Neuronal stem cell (in vitro differentiated cells): ENCODE measurements at regions not wholly inside any gene's neighbourhood (a gene's known extent, or its start where the extent isn't known, plus 50 kb on each side); places are given as distances from the start of the nearest gene placed in this dataset.
A peak's percentile ranks its signal among the peaks of the same experiment; 100 is the strongest.
"Not testable (repeated sequence)": the region's sequence is repeated elsewhere in the genome, so short reads cannot be mapped to it uniquely, and the experiment has no call there.

Source experiments
- DNase-seq: peaks from one replicate; pipeline ENCODE4 v3.0.0-alpha.2; 2013; ENCODE audit warnings: low spot score
- H2AFZ ChIP-seq: one replicate; pipeline ENCODE4 v1.6.1; 2013; ENCODE audit warnings: mild to moderate bottlenecking, low read length, inconsistent platforms
- H2AK5ac ChIP-seq: 2 replicates; pipeline ENCODE4 v1.6.1; 2013; ENCODE audit warnings: low read depth, mild to moderate bottlenecking, inconsistent platforms, low read length, moderate library complexity, mixed read lengths
- H2BK120ac ChIP-seq: 2 replicates; pipeline ENCODE4 v1.6.1; 2013; ENCODE audit warnings: low read depth, mild to moderate bottlenecking, inconsistent platforms, low read length, moderate library complexity, mixed read lengths
- H2BK12ac ChIP-seq: one replicate; pipeline ENCODE4 v1.6.1; 2013; ENCODE audit warnings: low read length, inconsistent platforms
- H2BK15ac ChIP-seq: 2 replicates; pipeline ENCODE4 v1.6.1; 2013; ENCODE audit warnings: mild to moderate bottlenecking, low read length, inconsistent platforms, mixed read lengths
- H2BK5ac ChIP-seq: one replicate; pipeline ENCODE4 v1.6.1; 2013; ENCODE audit warnings: inconsistent platforms, mild to moderate bottlenecking, low read length, moderate library complexity
- H3K14ac ChIP-seq: one replicate; pipeline ENCODE4 v1.6.1; 2013; ENCODE audit warnings: low read length, inconsistent platforms
- H3K18ac ChIP-seq: 2 replicates; pipeline ENCODE4 v1.6.1; 2013; ENCODE audit warnings: low read length, inconsistent platforms
- H3K23ac ChIP-seq: 2 replicates; pipeline ENCODE4 v1.6.1; 2013; ENCODE audit warnings: low read depth, mild to moderate bottlenecking, mixed read lengths, low read length, inconsistent platforms; ENCODE audit not compliant: poor library complexity
- H3K27ac ChIP-seq: replicated peaks from 3 replicates; pipeline ENCODE4 v1.5.1; 2013; ENCODE audit warnings: low read length, inconsistent platforms
- H3K27me3 ChIP-seq, 3 experiments: 2 replicates each; pipeline ENCODE4 v1.6.1; 2013; ENCODE audit warnings: low read length in 3 of 3, mild to moderate bottlenecking in 2 of 3, inconsistent platforms in 1 of 3, low read depth in 1 of 3, mixed read lengths in 1 of 3, moderate library complexity in 1 of 3; ENCODE audit not compliant: control insufficient read depth in 3 of 3, insufficient read depth in 3 of 3
- H3K36me3 ChIP-seq, 2 donors: replicated peaks in 1 of 2; 2 replicates each; pipeline ENCODE4 v1.6.1; 2013; ENCODE audit warnings: low read length in 2 of 2; ENCODE audit not compliant: control insufficient read depth in 2 of 2, insufficient read depth in 2 of 2
- H3K4ac ChIP-seq: 2 replicates; pipeline ENCODE4 v1.6.1; 2013; ENCODE audit warnings: inconsistent platforms, mild to moderate bottlenecking, low read length, moderate library complexity
- H3K4me1 ChIP-seq, 2 donors: 1 replicate in 1 of 2; 2 replicates in 1 of 2; pipeline ENCODE4 v1.6.1; 2013; ENCODE audit warnings: low read length in 2 of 2, low read depth in 1 of 2; ENCODE audit not compliant: control insufficient read depth in 2 of 2, insufficient read depth in 1 of 2
- H3K4me2 ChIP-seq: one replicate; pipeline ENCODE4 v1.6.1; 2013; ENCODE audit warnings: mild to moderate bottlenecking, low read length, inconsistent platforms; ENCODE audit not compliant: insufficient read depth, poor library complexity, severe bottlenecking
- H3K4me3 ChIP-seq, 2 donors: 2 replicates each; pipeline ENCODE4 v1.5.1; 2013; ENCODE audit warnings: low read length in 2 of 2, mild to moderate bottlenecking in 2 of 2, inconsistent platforms in 1 of 2, moderate library complexity in 1 of 2
- H3K79me1 ChIP-seq: one replicate; pipeline ENCODE4 v1.6.1; 2013; ENCODE audit warnings: low read depth, mild to moderate bottlenecking, inconsistent platforms, low read length, moderate library complexity
- H3K9ac ChIP-seq: one replicate; pipeline ENCODE4 v1.6.1; 2013; ENCODE audit warnings: mild to moderate bottlenecking, low read depth, low read length, inconsistent platforms; ENCODE audit not compliant: poor library complexity
- H3K9me3 ChIP-seq, 2 donors: replicated peaks in 1 of 2; 2 replicates each; pipeline versions ENCODE3 to v1.6.1; 2013; ENCODE audit warnings: low read length in 2 of 2, mild to moderate bottlenecking in 2 of 2, inconsistent platforms in 1 of 2, low read depth in 1 of 2, mixed read lengths in 1 of 2, moderate library complexity in 1 of 2; ENCODE audit not compliant: control insufficient read depth in 2 of 2, insufficient read depth in 1 of 2
- H4K8ac ChIP-seq: one replicate; pipeline ENCODE4 v1.6.1; 2013; ENCODE audit warnings: low read depth, mild to moderate bottlenecking, inconsistent platforms, low read length, moderate library complexity
- H4K91ac ChIP-seq: one replicate; pipeline ENCODE4 v1.6.1; 2013; ENCODE audit warnings: low read length, low read depth, mild to moderate bottlenecking, inconsistent platforms; ENCODE audit not compliant: poor library complexity
- WGBS, 2 donors: extraction: QIAGEN DNeasy Blood & Tissue Kit; methylation state at CpG; one replicate each; pipeline ENCODE4 v1.1.7; 2013; ENCODE audit warnings: missing lambda C conversion rate in 2 of 2, mixed read lengths in 1 of 2; ENCODE audit not compliant: insufficient read length in 2 of 2, insufficient replicate concordance in 1 of 2; ENCODE audit errors: extremely low coverage in 2 of 2; 5-methylcytosine and 5-hydroxymethylcytosine counted together

DNA sequence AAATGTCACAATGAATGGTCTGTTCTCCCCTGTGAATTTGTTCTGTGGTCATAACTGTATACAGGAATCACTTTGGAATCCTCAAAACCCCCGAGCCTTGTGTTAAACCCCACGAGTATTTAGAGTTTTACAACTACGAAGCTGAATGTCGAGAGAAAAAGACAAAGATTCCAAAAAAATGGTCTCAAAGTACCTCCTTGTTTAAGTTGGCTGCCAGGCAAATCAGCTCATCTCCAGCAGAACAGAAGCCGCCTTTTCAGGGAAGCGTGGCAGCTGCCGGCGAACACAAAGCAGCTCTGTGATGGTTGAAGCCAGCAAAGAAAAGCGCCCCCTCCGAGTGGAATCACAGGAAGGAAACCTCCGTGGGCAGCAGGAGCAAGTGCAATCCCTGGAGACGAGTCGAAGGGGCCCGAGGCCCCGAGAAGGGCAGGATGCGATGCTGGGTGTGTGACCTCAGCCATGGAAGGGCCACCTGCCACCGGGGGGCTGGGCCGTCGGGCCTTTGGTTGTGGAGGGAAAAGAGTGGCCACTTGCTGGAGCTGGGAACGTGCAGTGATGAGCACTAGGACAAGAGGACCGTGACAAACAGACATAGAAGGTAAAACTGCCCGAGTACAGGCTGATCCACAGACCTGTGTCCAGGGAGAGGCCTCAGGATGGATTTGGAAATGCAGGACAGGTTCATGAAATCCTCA is 706.4 kb downstream of the SEMA5A start:
- H4K8ac ChIP-seq: no peak overlapping the region
- H3K4me2 ChIP-seq: no peak overlapping the region
- H3K23ac ChIP-seq: no peak overlapping the region
- WGBS, 2 donors: no CpG with 5 or more reads among the region's 22 CpGs
- no peak overlapping the region for H4K91ac ChIP-seq
- no peak overlapping the region for H2BK120ac ChIP-seq
- H3K9ac ChIP-seq: no peak overlapping the region
- no peak for DNase-seq
- H3K4me1 ChIP-seq: peaks cover 6 to 11% of the 10 kb centered on the region in 2 donors
- no peaks in the 10 kb centered on the region for H3K9me3 ChIP-seq
- no peak overlapping the region for H3K4ac ChIP-seq
- H2BK12ac ChIP-seq: no peak overlapping the region
- no peak overlapping the region for H2AFZ ChIP-seq
- no peak overlapping the region for H3K4me3 ChIP-seq
- H3K27ac ChIP-seq: no peak overlapping the region
- H2BK5ac ChIP-seq: no peak overlapping the region
- no peaks in the 10 kb centered on the region for H3K79me1 ChIP-seq
- H2AK5ac ChIP-seq: no peak overlapping the region
- no peaks in the 10 kb centered on the region for H3K27me3 ChIP-seq
- no peak overlapping the region for H3K14ac ChIP-seq
- no peaks in the 10 kb centered on the region for H3K36me3 ChIP-seq
- H2BK15ac ChIP-seq: no peak overlapping the region
- H3K18ac ChIP-seq: peak overlapping the region; percentile 50

DNA sequence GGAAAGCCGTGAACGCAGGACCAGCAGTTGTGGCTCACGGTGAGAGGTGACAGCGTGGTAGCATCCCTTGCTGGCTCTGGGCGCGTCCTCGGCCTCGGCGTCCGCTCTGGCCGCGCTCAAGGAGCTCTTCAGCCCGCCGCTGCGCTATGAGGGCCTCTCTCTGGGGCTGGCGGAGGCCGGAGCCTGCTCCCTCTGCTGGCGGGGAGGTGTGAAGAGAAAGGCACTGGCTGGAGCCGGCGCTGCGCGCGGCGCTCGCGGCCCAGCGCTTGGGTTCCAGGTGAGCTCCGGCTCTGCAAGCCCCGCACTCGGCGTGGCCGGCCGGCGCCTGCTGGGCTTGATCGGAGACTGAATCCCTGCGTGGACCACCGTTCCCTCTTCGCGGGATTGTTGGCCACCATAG is 705.6 kb downstream of the SEMA5A start:
- no peak overlapping the region for H2AFZ ChIP-seq
- peak overlapping the region; percentile 71 for H2BK15ac ChIP-seq
- no peak overlapping the region for H2BK120ac ChIP-seq
- H3K36me3 ChIP-seq: no peaks in the 10 kb centered on the region
- H3K14ac ChIP-seq: no peak overlapping the region
- H3K9me3 ChIP-seq: no peaks in the 10 kb centered on the region
- H3K79me1 ChIP-seq: no peaks in the 10 kb centered on the region
- H3K18ac ChIP-seq: peak overlapping the region; percentile 65
- H2BK12ac ChIP-seq: peak overlapping the region; percentile 32
- no peak overlapping the region for H3K27ac ChIP-seq
- peak overlapping the region; percentile 51 for H2AK5ac ChIP-seq
- H3K9ac ChIP-seq: no peak overlapping the region
- no peak overlapping the region for H2BK5ac ChIP-seq
- H3K4me2 ChIP-seq: no peak overlapping the region
- DNase-seq: no peak
- H3K4me3 ChIP-seq: no peak overlapping the region
- no peaks in the 10 kb centered on the region for H3K27me3 ChIP-seq
- H4K8ac ChIP-seq: no peak overlapping the region
- peaks cover 6 to 11% of the 10 kb centered on the region in 2 donors for H3K4me1 ChIP-seq
- no peak overlapping the region for H4K91ac ChIP-seq
- H3K23ac ChIP-seq: no peak overlapping the region
- no CpG with 5 or more reads among the region's 39 CpGs for WGBS, 2 donors
- H3K4ac ChIP-seq: no peak overlapping the region

- H3K9ac ChIP-seq, H3K9me3 ChIP-seq, H3K14ac ChIP-seq, H3K4me2 ChIP-seq, H3K79me1 ChIP-seq, H3K36me3 ChIP-seq, H2BK120ac ChIP-seq, H3K23ac ChIP-seq, H4K91ac ChIP-seq, H3K4ac ChIP-seq, H3K27ac ChIP-seq, H4K8ac ChIP-seq, DNase-seq, H3K18ac ChIP-seq, H2BK12ac ChIP-seq, H2BK5ac ChIP-seq, H2AFZ ChIP-seq, H3K27me3 ChIP-seq, H3K4me3 ChIP-seq, H2BK15ac ChIP-seq: not testable (repeated sequence)
- WGBS, 2 donors: no CpG with 5 or more reads among the region's 8 CpGs
- peaks cover 6 to 11% of the 10 kb centered on the region in 2 donors for H3K4me1 ChIP-seq
- peak overlapping the region; percentile 51 for H2AK5ac ChIP-seq
Observed at GRCh38 chr5:8840746-8841145, 705.1 kb downstream of the SEMA5A start.

DNA sequence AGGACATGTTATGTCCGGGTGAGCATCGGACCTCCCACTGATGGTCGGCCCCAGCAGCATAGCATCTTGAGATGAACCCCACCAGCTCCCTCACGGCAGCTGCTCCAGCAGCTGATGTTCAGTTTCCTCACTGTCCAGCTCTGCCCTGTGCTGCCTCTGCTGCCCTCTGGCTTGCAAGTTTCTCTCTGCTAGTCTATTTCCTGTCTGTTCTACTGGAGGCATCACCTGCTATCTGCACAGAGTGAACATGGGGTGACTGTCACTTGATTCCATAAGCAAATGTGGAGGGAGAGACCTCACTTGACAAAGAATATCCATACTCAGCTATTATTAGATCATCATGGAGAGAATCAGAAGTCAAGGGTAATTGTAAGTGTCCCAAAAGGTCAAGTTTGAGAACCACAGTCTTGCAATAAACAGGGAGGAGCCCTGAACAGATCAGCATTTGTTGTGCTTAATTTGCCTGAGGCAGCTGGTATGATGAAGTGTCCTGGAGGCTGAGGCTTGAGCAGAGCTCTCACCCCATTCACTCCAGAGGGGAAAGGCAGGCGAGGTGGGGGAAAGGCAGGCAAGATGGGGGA is 702.8 kb downstream of the SEMA5A start:
- Histone ChIP-seq H3K14ac (no peak overlapping the region), H2BK15ac (no peak overlapping the region), H3K36me3 (no peaks in the 10 kb centered on the region), H3K4me3 (no peak overlapping the region), H3K27ac (no peak overlapping the region), H2BK12ac (no peak overlapping the region), H3K23ac (no peak overlapping the region), H2AFZ (no peak overlapping the region), H2BK120ac (no peak overlapping the region), H3K9ac (no peak overlapping the region), H2AK5ac (no peak overlapping the region), H2BK5ac (no peak overlapping the region), H3K79me1 (no peaks in the 10 kb centered on the region), H4K91ac (no peak overlapping the region), H3K9me3 (no peaks in the 10 kb centered on the region), H3K18ac (no peak overlapping the region), H3K27me3 (no peaks in the 10 kb centered on the region), H4K8ac (no peak overlapping the region), H3K4me1 (peaks cover 6 to 11% of the 10 kb centered on the region in 2 donors), H3K4ac (no peak overlapping the region), H3K4me2 (no peak overlapping the region)
- no peak for DNase-seq
- WGBS, 2 donors: no CpG with 5 or more reads among the region's 5 CpGs
